Panc1 (cell line): ENCODE measurements at regions not wholly inside any gene's neighbourhood (a gene's known extent, or its start where the extent isn't known, plus 50 kb on each side); places are given as distances from the start of the nearest gene placed in this dataset.

ENCODE experiments used
- ATAC-seq: fragments of 200-7000 bp; cut with Tn5 transposase; 2 replicates; pipeline ENCODE4 v1.9.1; 2020; ENCODE audit warnings: mild to moderate bottlenecking, moderate library complexity
- BruUV-seq: library from RNA; stranded (reverse); fragments of 400-500 nt; replicated peaks from 2 replicates; lab custom pipeline; 2021; lab: Mats Ljungman, UMichigan
- CTCF ChIA-PET: fragments of 300-600 bp; sonication (Branson Sonifier 250); formaldehyde crosslinking; loops from one replicate; lab custom pipeline; 2022; ENCODE audit warnings: antibody characterized with exemption; lab: Charles Lee
- POLR2A ChIA-PET: fragments of 300-600 bp; sonication (Branson Sonifier 250); formaldehyde crosslinking; loops from one replicate; lab custom pipeline; 2022; ENCODE audit warnings: antibody characterized with exemption; lab: Charles Lee
- DNase-seq: peaks from one replicate; pipeline ENCODE4 v3.0.0-alpha.2; 2010; ENCODE audit warnings: low read depth, low spot score
- H3K27ac ChIP-seq: 2 replicates; pipeline ENCODE4 v1.5.1; 2011; ENCODE audit warnings: mild to moderate bottlenecking, low read length, inconsistent platforms
- H3K27me3 ChIP-seq: fragments of 200-500 bp; sonication (Bioruptor generic); 2 replicates; pipeline ENCODE4 v1.6.0; 2014; ENCODE audit warnings: low read length, inconsistent platforms; ENCODE audit not compliant: control insufficient read depth, insufficient read depth
- H3K36me3 ChIP-seq: fragments of 200-500 bp; sonication (Bioruptor generic); 2 replicates; pipeline ENCODE4 v1.5.1; 2014; ENCODE audit warnings: inconsistent platforms, mild to moderate bottlenecking, low read length, moderate library complexity; ENCODE audit not compliant: control insufficient read depth, insufficient read depth
- H3K4me1 ChIP-seq: 2 replicates; pipeline ENCODE4 v1.5.1; 2011; ENCODE audit warnings: inconsistent platforms, mild to moderate bottlenecking, low read length, moderate library complexity; ENCODE audit not compliant: control insufficient read depth, insufficient read depth
- H3K4me3 ChIP-seq, 2 experiments: 2 replicates each; pipeline ENCODE4 v1.5.1; 2011 to 2012; ENCODE audit warnings: low read depth in 2 of 2, low read length in 2 of 2, mild to moderate bottlenecking in 2 of 2, inconsistent platforms in 1 of 2, moderate library complexity in 1 of 2
- H3K9me3 ChIP-seq: fragments of 200-500 bp; sonication (Bioruptor generic); 2 replicates; pipeline ENCODE4 v1.5.1; 2014; ENCODE audit warnings: low read depth, mild to moderate bottlenecking, inconsistent platforms, low read length, moderate library complexity; ENCODE audit not compliant: control insufficient read depth, insufficient read depth
- POLR2AphosphoS5 ChIP-seq: IDR thresholded peaks from 2 replicates; pipeline ENCODE4 v1.6.1; 2012; ENCODE audit warnings: mild to moderate bottlenecking, low read depth, low read length, moderate library complexity
- SIN3A ChIP-seq: IDR thresholded peaks from 2 replicates; pipeline ENCODE4 v1.6.1; 2012; ENCODE audit warnings: low read depth, mild to moderate bottlenecking, low read length, moderate library complexity, borderline replicate concordance; ENCODE audit not compliant: insufficient read depth
- TCF7L2 ChIP-seq: IDR thresholded peaks from 2 replicates; pipeline ENCODE4 v1.6.1; 2011; ENCODE audit warnings: mild to moderate bottlenecking, low read depth, low read length, inconsistent platforms
- in situ Hi-C: cut with HindIII; loops from 2 replicates; pipeline ENCODE4 v1.10.0; 2016; ENCODE audit warnings: low sequenced_read_pairs, low pct_unique_long_range_greater_than_20kb
- intact Hi-C: fragments of 100-400 bp; cut with micrococcal nuclease; formaldehyde crosslinking; loops from one replicate; pipeline ENCODE4 v1.10.0; 2022; ENCODE audit not compliant: unreplicated experiment
- TF ChIP-seq, protein P1 (sequence below), 2 experiments: IDR thresholded peaks; 2 replicates each; pipeline ENCODE4 v1.6.1; 2011 to 2012; ENCODE audit warnings: low read depth in 2 of 2, control low read depth in 1 of 2, low read length in 1 of 2, mild to moderate bottlenecking in 1 of 2, moderate library complexity in 1 of 2; ENCODE audit not compliant: insufficient read depth in 1 of 2
- TF ChIP-seq, protein P2 (sequence below): fragments of 450-650 bp; IDR thresholded peaks from 2 replicates; pipeline ENCODE4 v1.5.1; 2017; ENCODE audit warnings: mild to moderate bottlenecking

DNA sequence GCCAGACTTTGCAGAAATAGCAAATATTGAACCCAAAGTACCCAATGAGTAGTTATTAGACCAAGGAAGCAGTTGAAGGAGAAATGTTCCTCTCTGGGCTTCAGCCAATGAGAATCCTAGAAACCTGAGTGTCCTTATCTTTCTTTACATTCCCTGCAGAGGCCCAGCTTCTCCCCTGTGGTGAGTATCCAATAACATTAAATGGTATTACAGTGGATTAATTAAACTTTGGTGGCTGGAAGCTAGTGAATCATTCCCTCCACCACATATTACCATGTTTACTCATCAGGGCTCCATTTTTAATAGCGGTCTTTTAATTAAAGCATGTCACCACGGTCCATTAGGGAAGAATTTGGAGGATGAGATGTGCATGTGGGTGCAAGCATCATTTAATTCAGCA lies 74.0 kb downstream of the UNC5CL start:
- peak overlapping the region; percentile 76; the same call in 1 of the 2 replicates for H3K27ac ChIP-seq
- DNase-seq = no peak
- in situ Hi-C loops (no loop called here), intact Hi-C loops (no loop called here)
- peaks cover 17% of the 10 kb centered on the region for H3K4me1 ChIP-seq
- H3K9me3 ChIP-seq = no peaks in the 10 kb centered on the region
- ChIA-PET POLR2A (no interaction called here), CTCF (no interaction called here)
- BruUV-seq = no TSS peak
- ATAC-seq = no peak
- H3K36me3 ChIP-seq = no peaks in the 10 kb centered on the region
- H3K27me3 ChIP-seq = no peaks in the 10 kb centered on the region
- no peak for TF ChIP-seq POLR2AphosphoS5
- TF ChIP-seq TCF7L2 = no peak
- TF ChIP-seq, protein P1, sequence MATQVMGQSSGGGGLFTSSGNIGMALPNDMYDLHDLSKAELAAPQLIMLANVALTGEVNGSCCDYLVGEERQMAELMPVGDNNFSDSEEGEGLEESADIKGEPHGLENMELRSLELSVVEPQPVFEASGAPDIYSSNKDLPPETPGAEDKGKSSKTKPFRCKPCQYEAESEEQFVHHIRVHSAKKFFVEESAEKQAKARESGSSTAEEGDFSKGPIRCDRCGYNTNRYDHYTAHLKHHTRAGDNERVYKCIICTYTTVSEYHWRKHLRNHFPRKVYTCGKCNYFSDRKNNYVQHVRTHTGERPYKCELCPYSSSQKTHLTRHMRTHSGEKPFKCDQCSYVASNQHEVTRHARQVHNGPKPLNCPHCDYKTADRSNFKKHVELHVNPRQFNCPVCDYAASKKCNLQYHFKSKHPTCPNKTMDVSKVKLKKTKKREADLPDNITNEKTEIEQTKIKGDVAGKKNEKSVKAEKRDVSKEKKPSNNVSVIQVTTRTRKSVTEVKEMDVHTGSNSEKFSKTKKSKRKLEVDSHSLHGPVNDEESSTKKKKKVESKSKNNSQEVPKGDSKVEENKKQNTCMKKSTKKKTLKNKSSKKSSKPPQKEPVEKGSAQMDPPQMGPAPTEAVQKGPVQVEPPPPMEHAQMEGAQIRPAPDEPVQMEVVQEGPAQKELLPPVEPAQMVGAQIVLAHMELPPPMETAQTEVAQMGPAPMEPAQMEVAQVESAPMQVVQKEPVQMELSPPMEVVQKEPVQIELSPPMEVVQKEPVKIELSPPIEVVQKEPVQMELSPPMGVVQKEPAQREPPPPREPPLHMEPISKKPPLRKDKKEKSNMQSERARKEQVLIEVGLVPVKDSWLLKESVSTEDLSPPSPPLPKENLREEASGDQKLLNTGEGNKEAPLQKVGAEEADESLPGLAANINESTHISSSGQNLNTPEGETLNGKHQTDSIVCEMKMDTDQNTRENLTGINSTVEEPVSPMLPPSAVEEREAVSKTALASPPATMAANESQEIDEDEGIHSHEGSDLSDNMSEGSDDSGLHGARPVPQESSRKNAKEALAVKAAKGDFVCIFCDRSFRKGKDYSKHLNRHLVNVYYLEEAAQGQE (IDR thresholded peaks at IDR 0.05; ENCODE audit: insufficient read depth in 1 of 2, low read depth in 2 of 2, low read length in 1 of 2) = no peak
- TF ChIP-seq, protein P2, sequence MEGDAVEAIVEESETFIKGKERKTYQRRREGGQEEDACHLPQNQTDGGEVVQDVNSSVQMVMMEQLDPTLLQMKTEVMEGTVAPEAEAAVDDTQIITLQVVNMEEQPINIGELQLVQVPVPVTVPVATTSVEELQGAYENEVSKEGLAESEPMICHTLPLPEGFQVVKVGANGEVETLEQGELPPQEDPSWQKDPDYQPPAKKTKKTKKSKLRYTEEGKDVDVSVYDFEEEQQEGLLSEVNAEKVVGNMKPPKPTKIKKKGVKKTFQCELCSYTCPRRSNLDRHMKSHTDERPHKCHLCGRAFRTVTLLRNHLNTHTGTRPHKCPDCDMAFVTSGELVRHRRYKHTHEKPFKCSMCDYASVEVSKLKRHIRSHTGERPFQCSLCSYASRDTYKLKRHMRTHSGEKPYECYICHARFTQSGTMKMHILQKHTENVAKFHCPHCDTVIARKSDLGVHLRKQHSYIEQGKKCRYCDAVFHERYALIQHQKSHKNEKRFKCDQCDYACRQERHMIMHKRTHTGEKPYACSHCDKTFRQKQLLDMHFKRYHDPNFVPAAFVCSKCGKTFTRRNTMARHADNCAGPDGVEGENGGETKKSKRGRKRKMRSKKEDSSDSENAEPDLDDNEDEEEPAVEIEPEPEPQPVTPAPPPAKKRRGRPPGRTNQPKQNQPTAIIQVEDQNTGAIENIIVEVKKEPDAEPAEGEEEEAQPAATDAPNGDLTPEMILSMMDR = no peak
- no peak for TF ChIP-seq SIN3A
- H3K4me3 ChIP-seq = no peak overlapping the region

DNA sequence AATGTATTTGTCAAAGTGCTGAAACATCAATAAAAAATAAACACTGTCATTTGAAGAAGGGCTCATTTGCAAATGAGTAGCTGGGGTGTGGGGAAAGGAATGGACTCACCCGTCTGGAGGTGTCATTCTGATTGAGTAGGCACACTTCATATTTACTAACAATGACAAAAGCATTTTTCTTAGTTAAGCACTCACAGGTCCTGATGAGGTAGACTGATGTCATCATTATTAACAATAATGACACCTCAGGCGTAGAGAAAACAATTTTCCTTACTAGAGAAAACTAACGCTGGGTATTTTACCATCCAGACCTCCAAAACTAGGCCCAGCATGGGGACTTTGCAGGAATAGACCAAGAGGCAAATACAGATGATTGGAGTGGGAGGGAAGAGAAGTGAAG lies 76.0 kb downstream of the UNC5CL start:
- TF ChIP-seq SIN3A (no peak), POLR2AphosphoS5 (no peak), TCF7L2 (no peak)
- TF ChIP-seq, protein P2 = no peak
- TF ChIP-seq, protein P1 (IDR thresholded peaks at IDR 0.05; ENCODE audit: insufficient read depth in 1 of 2, low read depth in 2 of 2, low read length in 1 of 2) = no peak
- no peak for ATAC-seq
- BruUV-seq = no TSS peak
- ChIA-PET POLR2A (no interaction called here), CTCF (no interaction called here)
- H3K27ac ChIP-seq = peak overlapping the region; percentile 76
- intact Hi-C loops = no loop called here
- DNase-seq = no peak
- no peaks in the 10 kb centered on the region for H3K27me3 ChIP-seq
- H3K4me3 ChIP-seq = no peak overlapping the region
- no peaks in the 10 kb centered on the region for H3K9me3 ChIP-seq
- peaks cover 23% of the 10 kb centered on the region for H3K4me1 ChIP-seq
- no peaks in the 10 kb centered on the region for H3K36me3 ChIP-seq
- in situ Hi-C loops = no loop called here
